ENCODE measurements at regions not wholly inside any gene's neighbourhood (a gene's known extent, or its start where the extent isn't known, plus 50 kb on each side); places are given as distances from the start of the nearest gene placed in this dataset.
"Not testable (repeated sequence)": the region's sequence is repeated elsewhere in the genome, so short reads cannot be mapped to it uniquely, and the experiment has no call there.

GRCh38 chr5:33072726-33073125 lies 361.6 kb downstream of the NPR3 start:
- DNase-seq, result no peak

DNA sequence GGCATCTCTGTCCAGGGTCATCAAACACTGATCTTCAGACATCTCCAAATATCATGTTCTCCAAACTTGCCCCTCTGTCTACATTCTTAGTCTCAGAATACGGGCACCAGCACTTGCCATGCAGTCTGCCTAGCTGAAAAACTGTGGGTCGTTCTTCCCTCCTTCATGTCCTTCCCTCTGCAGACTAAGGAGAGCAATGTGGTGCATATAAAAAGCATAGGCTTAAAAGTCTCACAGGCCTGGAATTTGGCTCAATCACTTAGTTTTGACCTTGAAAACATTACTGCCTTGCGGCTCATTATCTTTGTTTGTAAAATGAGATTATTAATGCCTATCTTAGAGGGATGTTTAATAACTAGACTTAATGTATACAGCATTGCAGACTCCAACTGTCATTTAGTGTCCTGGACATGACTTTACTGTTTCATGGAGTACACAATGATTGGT lies 362.8 kb downstream of the NPR3 start:
- no peak for DNase-seq

DNA sequence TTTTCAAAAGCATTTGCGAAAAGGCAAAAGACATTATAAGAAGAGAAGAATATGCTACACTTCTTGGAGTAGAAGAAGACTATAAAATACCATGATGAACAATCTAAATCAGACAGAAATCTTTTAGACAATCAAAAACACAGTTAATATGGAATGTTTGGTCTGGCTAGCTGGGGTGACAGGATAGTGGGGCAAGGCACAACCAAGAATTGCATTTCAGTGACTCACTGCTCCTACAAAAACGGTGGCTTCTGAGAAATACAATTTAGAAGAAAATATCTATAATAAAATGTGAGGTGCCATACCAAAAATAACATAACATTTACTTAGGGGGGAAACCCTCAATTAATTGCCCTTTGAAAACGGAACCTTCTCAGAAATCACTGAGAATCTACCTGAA lies 363.4 kb downstream of the NPR3 start:
- no peak for DNase-seq

DNA sequence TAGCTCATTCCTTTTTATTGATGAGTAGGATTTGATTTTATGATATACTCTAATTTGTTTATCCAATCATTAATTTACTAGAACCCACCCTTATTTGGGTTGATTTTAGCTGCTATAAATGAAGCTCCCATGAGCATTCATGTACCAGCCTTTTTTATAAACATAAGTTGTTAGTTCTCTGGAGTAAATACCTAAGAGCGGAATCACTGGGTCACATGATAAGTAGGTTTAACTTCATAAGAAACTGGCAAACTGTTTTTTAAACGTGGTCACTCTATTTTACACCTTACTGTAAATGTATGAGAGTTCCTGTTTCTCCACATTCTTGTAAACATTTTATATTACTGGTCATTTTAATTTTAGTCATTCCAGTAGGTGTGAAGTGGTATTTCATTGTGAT lies 364.6 kb downstream of the NPR3 start:
- DNase-seq, result no peak

- no peak for DNase-seq
Observed at GRCh38 chr5:33079548-33079947, 361.2 kb upstream of the TARS1 start.

DNA sequence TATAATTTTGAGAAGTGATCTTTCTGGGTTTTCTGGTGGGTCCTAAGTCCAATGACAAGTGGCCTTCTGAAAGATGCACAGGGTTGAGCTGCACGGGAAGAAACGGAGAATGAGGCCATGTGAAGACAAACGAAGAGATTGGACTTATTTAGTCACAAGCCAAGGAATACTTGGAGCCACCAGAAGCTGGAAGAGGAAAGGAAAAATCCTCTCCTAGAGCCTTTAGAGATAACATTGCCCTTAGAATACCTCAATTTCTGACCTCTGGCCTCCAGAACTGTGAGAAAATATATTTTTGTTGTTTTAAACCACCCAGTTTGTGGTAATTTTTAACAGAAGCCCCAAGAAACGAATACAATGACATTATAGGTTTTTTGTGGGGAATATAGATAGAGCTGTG lies 360.5 kb upstream of the TARS1 start:
- no peak for DNase-seq

- DNase-seq, result no peak
Observed at GRCh38 chr5:33088176-33088575, 352.6 kb upstream of the TARS1 start.

DNA sequence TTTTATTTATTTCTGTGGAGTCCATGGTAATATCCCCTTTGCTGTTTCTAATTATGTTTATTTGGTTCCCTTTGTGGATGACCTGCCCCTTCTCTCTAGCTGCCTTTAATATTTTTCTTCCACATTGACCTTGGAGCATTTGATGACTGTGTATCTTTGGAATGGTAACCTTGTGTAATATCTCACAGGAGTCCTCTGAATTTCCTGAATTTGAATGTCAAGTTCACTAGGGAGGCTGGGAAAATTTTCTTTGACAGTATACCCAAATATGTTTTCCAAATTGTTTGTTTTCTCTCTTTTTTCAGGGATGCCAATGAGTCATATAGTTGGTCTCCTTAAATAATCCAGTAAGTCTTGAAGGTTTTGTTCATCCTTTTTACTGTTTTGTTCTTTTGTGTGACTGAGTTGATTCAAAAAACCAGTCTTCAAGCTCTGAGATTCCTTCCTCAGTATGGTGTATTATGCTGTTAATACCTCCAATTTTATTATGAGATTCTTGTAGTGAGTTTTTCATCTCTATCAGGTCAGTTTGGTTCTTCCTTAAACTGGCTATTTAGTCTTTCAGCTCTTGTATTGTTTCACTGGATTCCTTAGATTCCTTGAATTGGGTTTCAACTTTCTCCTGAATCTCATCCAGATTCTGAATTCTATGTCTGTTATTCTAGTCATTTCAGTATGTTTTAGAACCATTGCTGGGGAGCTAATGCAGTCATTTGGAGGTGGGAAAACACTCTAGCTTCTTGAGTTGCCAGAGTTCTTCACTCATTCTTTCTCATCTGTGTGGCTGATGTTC lies 349.0 kb upstream of the TARS1 start:
- DNase-seq, result no peak

- no peak for DNase-seq
Observed at GRCh38 chr5:33092719-33093118, 348.0 kb upstream of the TARS1 start.

DNA sequence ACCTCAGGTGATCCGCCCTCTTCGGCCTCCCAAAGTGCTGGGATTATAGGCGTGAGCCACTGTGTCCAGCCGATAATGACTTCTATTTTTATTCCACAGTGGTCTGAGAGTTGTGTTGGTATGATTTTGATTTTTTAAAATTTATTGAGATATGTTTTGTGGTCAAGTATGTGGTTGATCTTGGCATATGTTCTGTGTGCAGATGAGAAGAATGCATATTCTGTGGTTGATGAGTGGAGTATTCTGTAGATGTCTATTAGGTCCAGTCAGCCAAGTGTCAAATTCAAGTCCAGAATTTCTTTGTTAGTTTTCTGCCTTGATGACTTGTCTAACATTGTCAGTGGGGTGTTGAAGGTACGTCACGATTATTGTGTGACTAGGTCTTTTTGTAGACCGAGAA lies 338.2 kb upstream of the TARS1 start:
- DNase-seq, result no peak

DNA sequence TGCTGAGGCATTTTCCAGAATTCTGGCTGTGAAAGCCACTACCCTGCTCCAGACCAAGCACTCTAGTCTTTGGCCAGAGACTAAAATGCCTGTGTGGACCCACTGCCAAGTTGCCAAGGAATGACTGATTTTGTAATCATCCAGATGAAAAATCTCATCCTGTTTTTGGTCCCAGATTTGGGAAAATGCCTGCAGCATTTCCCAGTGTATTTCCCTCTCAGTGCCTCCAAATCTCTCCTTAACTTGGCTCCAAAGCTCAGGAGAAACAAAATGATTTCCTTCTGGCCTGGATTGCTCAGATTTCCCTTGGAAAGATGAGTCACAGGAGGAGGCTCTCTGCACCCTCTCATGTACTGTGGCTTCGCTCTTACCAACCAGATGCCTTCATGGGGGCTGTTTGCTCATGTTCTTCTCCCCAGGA lies 335.2 kb upstream of the TARS1 start:
- DNase-seq, result no peak

DNA sequence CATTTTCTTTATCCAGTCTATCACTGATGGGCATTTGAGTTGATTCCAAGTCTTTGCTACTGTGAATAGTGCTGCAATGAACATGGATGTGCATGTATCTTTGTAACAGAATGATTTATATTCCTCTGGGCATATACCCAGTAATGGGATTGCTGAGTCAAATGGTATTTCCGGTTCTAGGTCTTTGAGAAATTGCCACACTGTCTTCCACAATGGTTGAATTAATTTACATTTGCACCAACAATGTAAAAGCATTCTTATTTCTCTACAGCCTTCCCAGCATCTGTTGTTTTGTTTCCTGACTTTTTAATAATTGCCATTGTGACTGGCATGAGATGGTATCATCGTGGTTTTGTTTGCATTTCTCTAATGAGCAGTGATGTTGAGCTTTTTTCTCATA lies 330.3 kb upstream of the TARS1 start:
- not testable (repeated sequence) for DNase-seq

GRCh38 chr5:33114361-33114760 lies 326.4 kb upstream of the TARS1 start:
- no peak for DNase-seq

DNA sequence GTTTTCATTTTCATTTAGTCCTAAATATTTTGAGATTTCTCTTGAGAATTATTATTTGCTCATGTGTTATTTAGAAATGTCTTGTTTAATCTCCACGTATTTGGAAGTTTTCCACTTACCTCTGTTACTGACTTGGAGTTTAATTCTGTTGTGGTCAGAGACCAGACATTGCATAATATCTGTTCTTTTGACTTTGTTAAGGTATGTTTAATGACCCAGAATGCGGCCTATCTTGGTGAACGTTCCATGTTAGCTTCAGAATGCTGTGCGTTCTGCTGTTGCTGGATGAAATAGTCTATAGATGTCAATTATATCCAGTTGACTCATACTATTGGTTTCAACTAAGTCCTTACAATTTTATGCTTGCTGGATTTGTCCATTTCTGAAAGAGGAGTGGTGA lies 325.3 kb upstream of the TARS1 start:
- DNase-seq, result no peak

DNA sequence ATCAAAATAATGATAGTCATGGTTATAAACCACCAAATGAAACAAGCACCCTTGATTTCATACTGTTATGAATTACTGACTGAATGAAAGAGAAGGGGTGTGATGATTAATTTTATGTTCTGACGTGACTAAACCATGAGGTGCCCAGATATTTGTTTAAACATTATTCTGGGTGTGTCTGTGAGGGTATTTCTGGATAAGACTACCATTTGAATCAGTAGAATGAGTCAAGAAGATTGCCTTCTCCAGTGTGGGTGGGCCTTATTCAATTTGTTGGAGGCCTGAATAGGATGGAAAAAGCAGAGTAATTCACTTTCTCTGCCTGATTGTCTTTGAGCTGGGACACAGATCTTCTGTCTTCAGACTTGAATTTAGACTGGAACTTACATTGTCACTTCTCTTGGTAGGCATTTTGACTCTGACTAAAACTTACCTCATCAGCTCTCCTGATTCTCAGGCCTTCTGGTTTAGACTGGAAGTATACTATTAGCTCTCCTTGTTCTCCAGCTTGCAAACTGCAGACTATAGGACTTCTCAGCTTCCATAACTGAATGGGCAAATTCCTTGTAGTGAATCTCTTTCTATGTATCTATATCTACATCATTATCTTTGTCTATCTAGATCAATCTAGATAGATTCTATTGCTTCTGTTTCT lies 321.9 kb upstream of the TARS1 start:
- no peak for DNase-seq

DNA sequence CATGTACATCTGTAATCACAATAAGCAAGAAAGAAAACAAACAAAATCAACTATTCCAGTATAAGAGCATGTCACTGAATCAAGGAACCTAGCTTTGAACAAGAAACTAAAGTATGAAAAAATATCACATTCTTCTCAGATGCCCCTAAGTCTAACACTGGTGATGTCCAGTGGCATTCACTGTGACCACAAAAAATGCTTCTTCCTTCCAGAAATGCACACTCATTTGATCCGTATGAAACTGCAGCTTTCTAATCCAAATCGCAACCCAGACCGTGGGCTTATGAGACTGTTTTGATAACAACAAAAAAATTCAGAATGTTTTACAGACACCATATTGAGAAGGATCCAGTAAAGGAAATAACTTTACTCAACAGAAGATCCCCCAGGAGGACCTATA lies 320.1 kb upstream of the TARS1 start:
- DNase-seq, result no peak

GRCh38 chr5:33129309-33129708 lies 311.5 kb upstream of the TARS1 start:
- no peak for DNase-seq

- DNase-seq, result no peak
Observed at GRCh38 chr5:33136785-33137184, 304.0 kb upstream of the TARS1 start.

DNA sequence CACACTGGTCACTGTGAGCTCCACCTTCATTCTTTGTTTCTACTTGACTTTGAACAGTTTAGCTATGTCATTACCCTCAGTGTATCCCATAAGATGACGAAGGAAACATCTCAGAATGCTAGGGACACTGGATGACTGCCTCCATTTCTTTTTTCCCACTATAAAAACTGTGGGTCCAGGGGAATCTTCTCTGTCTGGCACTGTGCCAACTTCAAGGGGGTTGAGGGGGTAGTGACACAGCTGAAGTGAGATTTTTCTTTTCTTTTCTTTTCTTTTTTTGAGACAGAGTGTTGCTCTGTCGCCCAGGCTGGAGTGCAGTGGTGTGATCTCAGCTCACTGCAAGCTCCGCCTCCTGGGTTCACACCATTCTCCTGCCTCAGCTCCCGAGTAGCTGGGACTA lies 302.6 kb upstream of the TARS1 start:
- not testable (repeated sequence) for DNase-seq

DNA sequence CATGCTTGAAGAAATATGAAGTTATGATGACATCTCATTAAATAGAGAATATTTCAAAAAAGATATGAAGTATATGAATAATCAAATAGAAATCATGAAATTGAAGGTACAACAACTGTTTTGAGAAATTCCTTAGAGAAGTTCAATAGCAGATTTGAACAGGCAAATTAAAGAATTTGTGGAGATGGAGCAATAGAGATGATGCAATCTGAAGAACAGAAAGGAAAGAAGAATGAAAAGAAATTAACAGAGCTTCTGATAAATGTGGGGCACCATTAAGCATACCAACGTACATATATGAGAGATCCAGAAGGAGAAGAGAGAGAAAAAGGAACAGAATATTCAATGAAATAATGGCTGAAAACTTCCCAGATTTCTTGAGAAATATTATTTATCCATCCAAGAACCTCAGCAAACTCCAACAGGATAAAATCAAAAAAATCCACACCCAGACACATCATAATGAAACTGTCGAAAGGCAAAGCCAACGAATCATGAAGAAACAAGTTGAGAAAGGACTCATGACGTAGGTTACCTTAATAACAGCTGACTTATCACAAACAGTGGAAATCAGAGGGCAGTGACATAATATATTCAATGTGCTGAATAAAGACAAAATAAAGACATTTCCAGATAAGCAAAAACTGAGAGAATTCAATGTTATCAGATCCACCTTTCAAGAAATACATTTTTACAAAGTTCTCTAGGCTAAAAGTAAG lies 297.2 kb upstream of the TARS1 start:
- peak; percentile 9 for DNase-seq

GRCh38 chr5:33146881-33147280 lies 293.9 kb upstream of the TARS1 start:
- no peak for DNase-seq

- DNase-seq, result no peak
Observed at GRCh38 chr5:33148076-33148513, 292.7 kb upstream of the TARS1 start.

GRCh38 chr5:33153372-33153771 lies 287.4 kb upstream of the TARS1 start:
- no peak for DNase-seq

DNA sequence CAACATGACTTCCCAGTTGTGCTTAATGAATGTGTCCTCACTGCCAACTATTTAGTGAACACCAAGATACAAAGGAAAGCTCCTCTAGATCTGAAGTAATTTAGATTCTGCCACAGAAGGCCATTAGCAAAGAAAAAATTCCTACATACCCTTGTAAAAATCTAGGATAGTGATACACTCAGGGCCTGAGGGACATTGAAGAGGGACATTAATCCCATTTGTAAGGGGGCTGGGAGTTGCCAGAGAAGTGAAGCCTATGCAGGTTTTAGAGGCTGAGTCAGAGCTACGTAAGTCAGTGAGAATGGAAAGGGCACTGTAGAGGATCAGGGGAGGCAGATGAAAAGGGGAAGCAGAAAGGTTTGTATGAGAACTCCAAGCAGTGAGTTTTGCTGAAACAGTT lies 286.9 kb upstream of the TARS1 start:
- no peak for DNase-seq
